GM18517 (cell line): ENCODE measurements at regions not wholly inside any gene's neighbourhood (a gene's known extent, or its start where the extent isn't known, plus 50 kb on each side); places are given as distances from the start of the nearest gene placed in this dataset.

ENCODE experiments used
- ATAC-seq: cut with Tn5 transposase; IDR thresholded peaks from one replicate; pipeline ENCODE4 v1.9.1; 2021; ENCODE audit warnings: mild to moderate bottlenecking, moderate library complexity; ENCODE audit not compliant: unreplicated experiment

DNA sequence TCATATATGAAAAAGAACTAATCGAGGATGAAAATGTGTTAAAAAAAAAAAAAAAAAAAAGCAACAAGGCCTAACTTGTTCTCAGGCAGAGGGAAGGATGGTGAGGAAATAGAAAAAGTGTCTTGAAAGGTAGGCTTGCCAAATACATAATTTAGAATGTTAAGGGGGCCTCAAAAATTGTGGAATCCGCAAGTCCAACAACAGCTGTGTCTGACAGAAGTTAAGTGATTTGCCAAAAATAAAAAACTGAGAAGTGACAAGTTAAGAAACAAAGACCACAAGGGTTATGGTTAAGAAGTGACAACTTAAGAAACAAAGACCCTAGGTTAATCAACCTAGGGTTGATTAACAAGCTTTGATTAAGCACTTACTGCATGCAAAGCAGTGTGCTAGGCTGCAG, 110.6 kb downstream of the P2RY1 start:
- no peak for ATAC-seq

DNA sequence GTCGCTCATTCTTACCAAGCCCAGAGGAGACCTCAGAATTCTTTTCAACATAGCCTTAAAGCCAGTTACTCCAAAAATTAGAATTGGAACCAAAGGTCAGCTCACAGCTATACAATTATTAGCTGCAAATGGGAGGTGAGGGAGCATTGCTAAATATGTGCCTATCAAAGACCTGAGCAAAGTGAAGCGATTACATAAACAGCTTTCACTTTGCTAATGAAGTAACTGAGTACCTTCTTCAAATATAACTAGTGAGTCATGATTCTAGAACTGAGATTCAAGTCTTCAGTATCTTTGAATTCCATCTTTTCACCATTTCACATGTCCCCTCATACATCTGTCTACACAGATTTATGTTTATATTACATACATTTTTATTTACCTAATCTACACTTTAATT, 122.6 kb downstream of the P2RY1 start:
- no peak for ATAC-seq

DNA sequence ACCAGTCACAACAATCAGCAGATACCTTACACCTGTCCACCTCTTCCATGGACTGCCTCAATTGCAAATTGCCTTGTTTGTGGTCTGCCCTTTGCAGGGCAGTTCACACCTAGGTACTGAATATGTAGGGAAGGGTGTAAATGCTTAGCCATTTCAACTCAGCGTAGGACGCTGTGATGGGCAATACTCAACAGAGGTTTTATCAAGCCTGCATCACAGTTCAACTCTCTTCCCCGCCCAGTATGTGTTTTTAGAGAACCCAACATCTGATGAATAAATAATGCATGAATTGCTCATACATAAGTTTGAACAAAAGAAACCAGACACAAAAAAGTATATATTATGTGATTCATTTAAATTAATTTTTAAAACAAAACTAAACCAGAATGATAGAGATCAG, 124.4 kb downstream of the P2RY1 start:
- ATAC-seq, result no peak

DNA sequence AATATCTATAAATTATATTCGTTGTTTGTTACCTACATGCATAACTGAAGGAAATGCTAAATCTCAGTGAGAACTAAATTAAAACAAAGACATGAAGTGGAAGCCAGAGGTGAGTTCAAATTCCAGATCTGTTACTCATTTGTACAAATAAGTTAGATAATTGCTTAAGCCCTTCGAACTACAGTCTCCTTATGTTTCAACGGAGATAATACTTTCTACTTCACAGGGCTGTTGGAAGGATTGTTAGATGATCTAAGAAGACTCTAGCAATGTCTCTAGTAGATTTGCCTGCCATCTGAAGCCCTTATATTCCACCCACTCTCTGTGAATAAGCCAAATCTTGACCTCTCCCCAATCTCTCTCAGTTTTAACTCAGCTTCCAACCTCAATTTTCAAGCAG, 125.8 kb downstream of the P2RY1 start:
- ATAC-seq, result no peak

DNA sequence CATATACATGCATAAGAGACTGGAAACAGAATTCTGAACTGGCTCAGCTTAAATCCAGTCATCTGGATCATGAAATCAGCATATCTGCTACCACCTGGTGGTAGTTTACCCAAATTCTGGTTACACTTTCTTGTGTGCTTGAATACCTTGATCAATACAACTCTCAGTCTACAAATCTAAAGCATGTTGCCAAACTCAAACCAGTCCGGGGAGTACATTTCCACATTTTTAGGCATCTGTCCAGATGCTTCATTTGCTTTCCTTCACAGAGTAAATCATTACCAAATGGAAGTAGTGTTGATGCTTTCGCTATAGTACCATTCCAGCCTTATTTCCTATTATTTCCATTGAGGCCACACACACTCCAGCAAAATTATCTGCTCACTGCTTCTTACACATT, 126.4 kb downstream of the P2RY1 start:
- no peak for ATAC-seq

DNA sequence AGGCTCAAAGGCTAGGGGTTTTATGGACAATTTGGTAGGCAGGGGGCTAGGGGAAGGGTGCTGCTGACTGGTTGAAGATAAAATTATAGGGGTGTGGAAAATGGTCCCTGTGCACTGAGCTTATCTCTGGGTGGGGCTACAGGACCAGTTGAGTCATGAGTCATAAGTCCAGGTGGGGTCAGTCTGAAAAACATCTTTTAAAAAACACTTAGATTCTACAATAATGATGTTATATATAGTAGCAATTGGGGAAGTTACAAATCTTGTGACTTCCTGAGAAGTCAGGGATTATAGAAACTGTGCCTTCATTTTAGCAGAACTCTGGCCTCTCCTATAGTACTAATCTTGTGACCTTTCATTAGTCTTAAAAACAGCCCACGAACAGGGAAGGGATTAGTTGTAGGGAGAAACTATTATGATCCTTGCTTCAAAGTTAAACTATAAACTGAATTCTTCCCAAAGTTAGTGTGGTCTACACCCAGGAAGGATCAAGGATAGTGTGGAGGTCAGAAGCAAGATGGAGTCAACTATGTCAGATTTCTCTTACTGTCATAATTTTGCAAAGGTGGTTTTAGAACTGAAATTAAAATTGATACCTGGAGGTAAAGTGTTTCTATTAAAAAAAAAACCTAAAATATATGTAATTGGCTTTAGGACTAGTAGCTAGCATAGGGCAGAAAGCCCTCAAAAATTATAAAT, 130.1 kb downstream of the P2RY1 start:
- no peak for ATAC-seq

DNA sequence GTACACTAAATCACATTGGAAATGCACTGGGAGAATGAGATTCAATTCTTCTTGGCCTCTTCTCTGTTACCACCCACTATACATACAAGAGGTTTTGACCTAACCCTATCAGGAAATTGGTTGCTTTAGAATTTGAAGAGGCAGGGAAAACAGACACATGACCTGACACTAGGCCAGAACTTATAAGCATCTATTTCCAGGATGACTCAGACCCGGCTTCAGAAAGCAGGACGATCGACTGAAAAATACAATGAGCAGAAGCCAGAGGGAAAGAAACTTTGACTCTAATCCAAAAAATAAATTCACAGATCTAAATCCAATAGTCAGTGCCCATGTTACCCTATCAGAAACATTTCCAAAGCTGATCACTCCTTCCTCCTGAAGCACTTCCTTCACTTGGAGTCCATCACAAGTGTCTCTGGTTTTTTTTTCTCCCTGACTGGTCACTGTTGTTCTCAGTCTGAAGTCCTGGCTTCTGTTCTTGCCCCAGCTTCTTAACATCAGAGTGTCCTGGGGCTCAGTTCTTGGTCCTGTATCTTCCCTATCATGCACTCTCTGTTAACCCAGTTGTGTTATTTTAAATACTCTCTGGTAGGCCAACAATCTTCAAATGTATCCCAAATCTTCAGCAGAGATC, 133.6 kb downstream of the P2RY1 start:
- ATAC-seq, result no peak

DNA sequence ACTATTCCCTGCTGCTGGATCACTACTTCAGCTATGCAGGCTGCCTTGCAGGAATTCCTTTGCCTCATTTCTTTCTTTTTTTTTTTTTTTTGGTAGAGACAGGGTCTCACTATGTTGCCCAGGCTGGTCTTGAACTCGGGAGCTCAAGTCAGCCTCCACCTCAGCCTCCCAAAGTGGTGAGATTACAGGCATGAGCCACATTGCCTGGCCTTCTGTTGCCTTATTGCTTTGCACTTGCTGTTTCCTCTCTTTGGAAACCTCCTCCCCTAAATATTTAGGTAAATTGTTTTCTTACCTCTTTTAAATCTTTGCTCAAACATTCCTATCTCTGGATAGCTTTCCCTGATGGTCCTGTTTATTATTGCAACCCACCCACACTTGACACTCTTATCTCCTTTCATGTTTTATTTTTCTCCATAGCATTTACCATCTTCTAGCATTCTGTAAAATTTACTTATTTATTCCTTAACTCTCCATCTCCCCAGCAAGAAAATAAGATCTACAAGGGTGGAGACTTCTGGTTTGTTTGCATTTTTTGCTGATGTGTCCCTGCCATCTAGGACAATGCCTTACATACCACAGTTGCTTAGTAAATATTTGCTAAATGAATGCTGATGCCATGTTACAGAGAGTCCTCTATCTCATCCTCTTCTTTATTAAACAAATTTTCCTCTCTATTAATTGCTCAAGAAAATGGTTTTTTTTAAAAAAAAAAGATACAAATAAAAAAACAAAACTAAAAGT, 134.8 kb downstream of the P2RY1 start:
- ATAC-seq, result no peak

DNA sequence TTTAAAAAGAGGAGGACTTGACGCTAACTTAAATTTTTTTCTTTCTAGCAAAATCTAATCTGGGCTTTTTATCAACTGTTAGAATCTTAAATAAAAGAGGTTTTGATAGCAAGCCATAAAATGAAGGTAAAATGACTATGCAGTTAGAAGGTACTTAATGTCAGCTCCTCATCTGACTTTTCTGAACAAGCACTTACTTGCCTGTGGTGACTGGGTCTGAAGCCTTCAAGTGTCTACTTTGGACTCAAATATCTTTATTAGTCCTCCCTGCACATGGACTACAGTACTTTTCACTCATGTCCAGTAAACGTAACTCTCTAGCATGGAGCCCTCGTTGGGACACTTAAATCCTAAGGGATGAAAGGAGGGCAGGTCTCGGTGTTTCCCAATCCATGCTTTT, 135.9 kb downstream of the P2RY1 start:
- no peak for ATAC-seq

DNA sequence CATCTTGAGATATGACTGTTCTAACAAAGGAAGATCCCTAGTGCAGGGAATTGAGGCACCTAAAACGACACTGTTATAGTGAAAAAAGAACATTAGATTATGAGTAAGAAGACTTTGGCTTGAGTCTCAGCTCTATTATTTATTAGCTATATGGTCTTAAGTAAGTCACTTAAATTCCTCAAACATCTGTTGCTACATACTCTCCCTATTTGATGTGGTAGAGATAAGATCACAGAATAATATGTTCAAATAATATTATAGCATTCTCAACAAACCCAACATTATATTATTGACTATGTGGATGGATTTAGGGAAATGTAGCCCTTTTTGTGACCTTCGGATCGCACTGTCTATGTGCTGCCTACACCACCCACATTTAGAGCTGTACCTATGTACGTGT, 136.9 kb downstream of the P2RY1 start:
- ATAC-seq, result no peak

DNA sequence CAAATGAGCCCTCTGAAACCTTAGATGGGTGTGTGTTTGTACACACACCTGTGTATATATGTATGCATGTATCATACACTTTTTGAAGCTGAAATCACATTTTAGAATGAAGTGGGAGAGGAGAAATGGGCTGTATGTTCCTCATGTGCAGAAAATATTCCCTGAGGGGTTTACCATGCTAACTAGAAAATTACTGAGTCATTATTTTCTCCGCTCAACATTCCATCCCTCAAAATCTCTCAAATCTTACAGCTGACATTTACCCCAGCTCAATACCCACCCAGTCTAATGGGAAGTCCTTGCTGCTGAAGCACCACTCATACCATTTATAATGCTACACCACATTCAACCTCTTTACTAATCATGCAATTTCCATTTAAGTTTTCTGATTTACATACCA, 138.6 kb downstream of the P2RY1 start:
- no peak for ATAC-seq

DNA sequence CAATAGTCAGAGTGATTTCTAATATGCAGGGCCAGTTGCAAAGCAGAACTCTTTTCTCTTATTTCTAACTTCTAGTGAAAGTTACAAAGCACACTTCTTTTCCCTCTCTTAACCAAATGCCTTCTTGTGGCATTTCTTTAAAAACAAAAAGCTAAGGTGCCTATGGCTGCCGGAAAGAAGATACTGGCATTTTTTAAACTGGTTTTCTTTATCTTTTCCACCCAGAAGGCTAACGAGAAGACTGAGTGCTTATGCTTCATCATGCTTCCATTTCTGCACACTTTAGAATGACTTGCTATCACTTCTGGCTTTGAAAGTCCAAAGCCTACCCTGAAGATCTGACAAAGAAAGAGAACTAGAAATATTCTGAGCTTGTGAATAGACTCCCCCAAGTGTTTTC, 141.3 kb downstream of the P2RY1 start:
- no peak for ATAC-seq

DNA sequence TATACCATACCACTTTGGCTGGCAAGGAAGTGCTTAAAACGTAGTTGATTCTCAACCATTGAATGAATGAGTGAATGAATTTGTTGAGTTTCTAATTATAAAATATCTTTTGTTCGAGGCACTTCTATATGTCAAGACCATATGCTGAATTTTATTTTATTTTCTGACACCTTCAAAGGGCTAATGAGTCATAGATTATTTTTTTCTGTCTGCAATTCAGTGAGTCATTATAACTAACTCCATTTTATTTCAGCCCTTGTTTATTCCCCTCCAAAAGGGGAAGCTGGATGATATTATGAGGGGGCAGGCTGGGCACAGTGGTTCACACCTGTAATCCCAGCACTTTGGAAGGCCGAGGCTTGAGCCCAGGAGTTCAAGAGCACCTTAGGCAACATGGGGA, 142.4 kb downstream of the P2RY1 start:
- no peak for ATAC-seq

DNA sequence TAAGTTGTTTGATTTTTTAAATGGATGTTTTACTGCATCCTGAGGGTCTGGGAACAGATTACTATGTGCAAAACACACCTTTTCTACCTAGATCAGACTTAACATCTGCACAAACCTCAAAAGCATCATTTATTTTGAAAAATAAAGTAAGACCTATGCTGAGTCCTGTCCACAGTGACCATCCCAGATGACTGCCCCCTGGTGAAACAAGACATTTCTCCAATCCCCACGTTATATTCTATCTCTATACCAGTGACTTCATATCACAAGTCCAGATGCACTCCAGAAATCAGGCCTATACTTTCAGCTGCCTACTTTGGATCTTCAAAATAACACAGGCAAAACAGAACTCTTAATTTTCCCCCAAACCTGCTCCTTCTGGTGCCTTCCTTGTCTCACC, 143.2 kb downstream of the P2RY1 start:
- ATAC-seq, result no peak

DNA sequence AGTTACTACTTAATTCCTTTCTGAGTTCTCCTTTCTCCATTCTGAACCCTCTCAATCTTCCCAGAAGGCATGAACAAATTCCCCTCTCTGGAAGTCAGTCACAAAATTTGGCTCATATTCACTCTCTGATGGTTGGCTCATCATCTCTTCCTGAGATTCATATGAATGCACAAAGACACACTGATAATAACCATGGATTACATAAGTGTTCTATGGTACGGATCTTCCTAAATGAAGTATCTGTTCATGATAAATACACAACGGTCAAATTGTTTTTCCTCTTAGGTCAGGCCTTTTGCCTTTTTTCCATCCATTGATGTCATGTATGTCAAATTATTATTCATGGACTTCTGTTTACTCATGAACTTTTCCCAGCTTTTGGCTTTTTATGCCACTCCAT, 162.6 kb downstream of the P2RY1 start:
- ATAC-seq, result no peak

DNA sequence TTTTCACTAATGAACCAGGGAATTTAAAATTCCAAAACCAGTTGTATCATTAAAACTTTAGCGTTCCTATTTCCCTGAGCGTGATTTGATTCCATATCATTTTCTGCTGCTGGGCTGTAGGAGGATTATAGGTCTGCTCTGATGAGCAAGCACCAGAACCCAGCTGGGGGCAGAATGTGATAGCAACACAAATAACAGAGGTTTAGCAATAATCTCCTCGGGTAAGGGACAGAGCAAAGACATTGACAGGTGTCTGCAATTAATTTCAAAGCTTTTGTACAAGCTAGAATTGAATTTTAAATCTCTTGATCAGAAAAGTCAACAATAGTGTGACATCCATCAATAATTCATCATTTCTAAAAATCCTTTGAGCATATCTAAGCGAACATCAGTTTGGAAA, 163.4 kb upstream of the RAP2B start:
- no peak for ATAC-seq

DNA sequence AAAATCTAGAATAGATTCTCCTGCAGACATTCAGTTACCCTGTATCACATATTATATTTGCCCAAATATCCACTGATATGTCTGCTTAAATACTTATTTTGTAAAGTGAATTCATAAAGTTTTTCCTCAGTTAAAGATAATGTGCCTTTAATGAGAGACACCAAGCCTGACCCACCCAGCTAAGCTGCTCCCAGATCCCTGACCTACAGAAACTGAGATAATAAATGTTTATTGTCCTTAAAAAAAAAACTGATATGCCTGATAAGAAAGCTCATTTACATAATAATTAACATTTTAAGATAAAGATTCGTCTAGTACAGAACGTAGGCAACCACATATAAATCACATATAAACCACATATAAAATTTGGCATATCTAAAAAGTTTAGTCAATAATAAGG, 161.7 kb upstream of the RAP2B start:
- ATAC-seq, result no peak

DNA sequence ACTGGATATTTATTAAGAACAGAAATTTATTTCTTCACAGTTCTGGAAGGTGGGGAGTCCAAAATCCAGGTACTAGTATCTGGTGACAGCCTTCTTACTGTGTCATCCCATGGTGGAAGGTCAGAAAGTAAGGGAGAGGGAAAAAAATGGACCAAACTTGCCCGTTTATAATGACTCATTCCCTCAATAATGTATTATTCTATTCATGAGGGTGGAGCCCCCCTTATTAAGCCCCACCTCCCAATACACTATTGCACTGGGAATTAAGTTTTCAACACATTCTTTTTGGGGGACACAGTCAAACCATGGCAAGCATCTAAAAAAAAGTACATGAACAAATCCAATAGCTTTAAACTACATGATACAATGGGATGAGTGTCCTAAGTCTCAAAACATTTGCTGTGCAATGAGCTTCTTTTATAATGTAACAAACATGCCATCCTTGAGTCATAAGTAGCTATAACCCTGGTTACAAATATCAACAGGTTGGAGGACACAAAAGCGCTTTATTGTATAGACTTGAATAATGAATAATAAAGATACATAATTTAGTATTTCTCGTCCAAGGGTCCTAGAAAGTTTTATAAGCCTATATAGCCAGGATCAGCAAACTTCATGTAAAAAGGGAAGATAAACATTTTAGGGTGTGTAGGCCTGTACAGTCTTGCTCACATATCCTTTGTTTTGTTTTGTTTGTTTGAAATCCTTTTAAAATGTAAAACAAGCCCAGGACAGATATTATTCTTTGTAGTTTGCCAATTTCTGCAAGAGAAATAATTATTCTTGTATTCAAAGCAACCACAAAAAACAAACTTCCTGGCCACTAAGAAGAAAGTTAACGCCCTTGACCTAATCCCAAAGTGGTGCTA, 160.6 kb upstream of the RAP2B start:
- no peak for ATAC-seq

DNA sequence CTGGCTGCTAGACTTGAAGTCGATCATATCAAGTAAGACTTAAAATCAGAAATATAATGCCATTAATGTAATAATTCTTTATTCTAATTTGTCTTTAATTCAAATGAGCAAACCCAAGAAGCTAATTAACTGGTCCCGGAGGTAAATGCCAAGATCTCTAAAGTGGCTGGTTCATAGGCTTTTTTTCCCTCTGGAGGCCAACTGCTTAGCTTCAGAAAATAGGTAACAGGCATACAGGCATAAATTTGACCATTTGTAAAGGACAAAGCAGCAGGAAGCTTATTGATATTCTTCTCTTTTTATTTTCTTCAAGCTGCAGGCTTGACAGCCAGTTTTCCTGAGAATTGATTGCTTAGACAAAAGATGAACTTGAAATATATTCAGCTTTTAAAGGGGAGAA, 158.6 kb upstream of the RAP2B start:
- ATAC-seq, result no peak

DNA sequence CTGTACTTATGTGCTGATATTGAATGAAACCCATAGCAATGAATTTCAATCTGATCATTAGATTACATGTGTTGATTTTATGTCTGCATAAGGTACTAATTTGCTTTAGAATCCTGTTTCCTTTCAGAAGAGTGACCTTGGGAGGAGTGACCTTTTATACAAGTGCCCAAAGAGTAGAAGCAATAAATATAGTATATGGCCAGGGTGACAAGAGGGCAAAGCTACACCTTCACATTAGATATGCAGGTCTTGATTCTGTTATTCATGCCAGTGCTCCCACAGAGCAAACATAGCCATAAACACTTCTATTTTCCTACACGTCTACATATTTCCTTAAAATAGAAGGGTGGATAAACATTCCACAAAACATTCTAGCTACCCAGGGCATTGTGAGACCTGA, 158.2 kb upstream of the RAP2B start:
- ATAC-seq, result no peak

DNA sequence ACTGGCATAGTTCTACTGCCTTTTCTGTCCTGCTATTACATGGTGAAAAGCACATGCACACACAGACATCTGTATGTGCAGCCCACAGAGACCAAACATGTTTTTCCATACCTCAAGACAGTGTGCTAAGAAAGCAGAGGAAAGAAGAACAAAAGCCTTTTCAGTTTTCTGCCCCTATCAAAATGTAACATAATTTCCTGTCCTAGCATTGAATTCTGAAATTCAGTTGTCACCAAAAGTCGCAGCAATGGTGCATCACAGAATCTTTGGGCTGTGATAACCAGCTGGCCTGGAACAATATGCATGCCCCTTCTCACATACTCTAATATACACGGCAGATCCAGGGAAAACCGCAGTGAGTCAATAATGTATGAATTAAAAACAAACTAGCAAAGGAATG, 153.8 kb upstream of the RAP2B start:
- ATAC-seq, result no peak
